Breast epithelium (tissue), 4 donors: ENCODE measurements at regions not wholly inside any gene's neighbourhood (a gene's known extent, or its start where the extent isn't known, plus 50 kb on each side); places are given as distances from the start of the nearest gene placed in this dataset.

Experiments
- DNase-seq, 2 donors: peaks; one replicate each; pipeline ENCODE4 v3.0.0-alpha.2; 2019; ENCODE audit warnings: low spot score in 2 of 2
- H3K27ac ChIP-seq, 2 donors: fragments of 200-600 bp; sonication (generic) in 1 of 2; one replicate each; pipeline ENCODE4 v1.5.1; 2016 to 2019; ENCODE audit warnings: mild to moderate bottlenecking in 1 of 2
- H3K27me3 ChIP-seq, 2 donors: fragments of 200-600 bp; sonication (generic) in 1 of 2; one replicate each; pipeline versions ENCODE4 v1.5.1 to v1.6.0; 2017 to 2019; ENCODE audit warnings: control low read depth in 1 of 2, mild to moderate bottlenecking in 1 of 2
- H3K36me3 ChIP-seq: fragments of 200-600 bp; one replicate; pipeline ENCODE4 v1.5.1; 2019
- H3K4me1 ChIP-seq, 2 donors: fragments of 200-600 bp; sonication (generic); one replicate each; pipeline ENCODE4 v1.5.1; 2016 to 2019; ENCODE audit warnings: control low read depth in 1 of 2
- H3K4me3 ChIP-seq, 3 donors: fragments of 200-600 bp; sonication (generic); 1 replicate in 2 of 3; 2 replicates in 1 of 3; pipeline ENCODE4 v1.5.1; 2016 to 2019; ENCODE audit warnings: mild to moderate bottlenecking in 3 of 3, moderate library complexity in 2 of 3
- H3K9me3 ChIP-seq, 2 donors: fragments of 200-600 bp; sonication (generic) in 1 of 2; one replicate each; pipeline ENCODE4 v1.5.1; 2016 to 2019; ENCODE audit warnings: control low read depth in 1 of 2
- POLR2A ChIP-seq: fragments of 450-650 bp; IDR thresholded peaks from one replicate; pipeline ENCODE4 v1.6.1; 2016; ENCODE audit warnings: antibody characterized with exemption, mild to moderate bottlenecking, moderate library complexity
- POLR2AphosphoS5 ChIP-seq, 3 donors: sonication (generic); formaldehyde crosslinking; IDR thresholded peaks; one replicate each; pipeline ENCODE4 v1.6.1; 2017; ENCODE audit warnings: antibody characterized with exemption in 3 of 3
- intact Hi-C: fragments of 100-400 bp; cut with DNase I; formaldehyde crosslinking; loops from one replicate; pipeline ENCODE4 v1.15.1; 2023; ENCODE audit warnings: low total_unique reads
- TF ChIP-seq, protein P1 (sequence below), 3 donors: fragments of 450-650 bp; IDR thresholded peaks; one replicate each; pipeline ENCODE4 v1.5.1; 2016 to 2017; ENCODE audit warnings: antibody characterized with exemption in 3 of 3, mild to moderate bottlenecking in 3 of 3, moderate library complexity in 3 of 3

GRCh38 chr4:124389591-124389990 lies 322.9 kb downstream of the ANKRD50 start:
- no peak overlapping the region for H3K27ac ChIP-seq
- no peak overlapping the region for H3K4me3 ChIP-seq
- H3K36me3 ChIP-seq = no peaks in the 10 kb centered on the region
- no peaks in the 10 kb centered on the region for H3K27me3 ChIP-seq
- intact Hi-C loops = no loop called here
- H3K9me3 ChIP-seq = no peaks in the 10 kb centered on the region
- no peak for DNase-seq
- H3K4me1 ChIP-seq = no peaks in the 10 kb centered on the region
- TF ChIP-seq, protein P1, sequence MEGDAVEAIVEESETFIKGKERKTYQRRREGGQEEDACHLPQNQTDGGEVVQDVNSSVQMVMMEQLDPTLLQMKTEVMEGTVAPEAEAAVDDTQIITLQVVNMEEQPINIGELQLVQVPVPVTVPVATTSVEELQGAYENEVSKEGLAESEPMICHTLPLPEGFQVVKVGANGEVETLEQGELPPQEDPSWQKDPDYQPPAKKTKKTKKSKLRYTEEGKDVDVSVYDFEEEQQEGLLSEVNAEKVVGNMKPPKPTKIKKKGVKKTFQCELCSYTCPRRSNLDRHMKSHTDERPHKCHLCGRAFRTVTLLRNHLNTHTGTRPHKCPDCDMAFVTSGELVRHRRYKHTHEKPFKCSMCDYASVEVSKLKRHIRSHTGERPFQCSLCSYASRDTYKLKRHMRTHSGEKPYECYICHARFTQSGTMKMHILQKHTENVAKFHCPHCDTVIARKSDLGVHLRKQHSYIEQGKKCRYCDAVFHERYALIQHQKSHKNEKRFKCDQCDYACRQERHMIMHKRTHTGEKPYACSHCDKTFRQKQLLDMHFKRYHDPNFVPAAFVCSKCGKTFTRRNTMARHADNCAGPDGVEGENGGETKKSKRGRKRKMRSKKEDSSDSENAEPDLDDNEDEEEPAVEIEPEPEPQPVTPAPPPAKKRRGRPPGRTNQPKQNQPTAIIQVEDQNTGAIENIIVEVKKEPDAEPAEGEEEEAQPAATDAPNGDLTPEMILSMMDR (IDR thresholded peaks at IDR 0.05) = no peak
- TF ChIP-seq POLR2AphosphoS5 (IDR thresholded peaks at IDR 0.05) = no peak
- no peak for TF ChIP-seq POLR2A

DNA sequence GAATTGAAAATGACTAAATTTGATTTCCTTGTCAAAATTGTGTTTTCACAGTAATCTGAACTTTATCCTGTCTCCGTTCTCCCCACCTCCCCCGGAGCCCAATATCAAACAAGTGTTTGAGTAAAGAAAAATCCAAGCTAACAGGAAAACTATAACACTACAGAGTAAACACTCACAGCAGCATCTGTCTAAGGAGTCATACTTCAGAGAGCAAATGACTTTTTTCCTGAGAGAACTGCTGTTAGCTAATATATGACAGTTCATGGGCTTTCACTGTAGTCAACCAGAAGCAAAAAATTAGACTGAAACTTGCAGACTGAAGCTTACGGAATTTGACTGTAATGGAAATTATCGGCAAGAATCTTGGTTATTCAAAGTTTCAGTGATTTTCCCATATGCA lies 321.7 kb downstream of the ANKRD50 start:
- no peak for TF ChIP-seq POLR2A
- no peak for TF ChIP-seq POLR2AphosphoS5 (IDR thresholded peaks at IDR 0.05)
- TF ChIP-seq, protein P1 (IDR thresholded peaks at IDR 0.05) = no peak
- no peak overlapping the region for H3K27ac ChIP-seq
- intact Hi-C loops = no loop called here

DNA sequence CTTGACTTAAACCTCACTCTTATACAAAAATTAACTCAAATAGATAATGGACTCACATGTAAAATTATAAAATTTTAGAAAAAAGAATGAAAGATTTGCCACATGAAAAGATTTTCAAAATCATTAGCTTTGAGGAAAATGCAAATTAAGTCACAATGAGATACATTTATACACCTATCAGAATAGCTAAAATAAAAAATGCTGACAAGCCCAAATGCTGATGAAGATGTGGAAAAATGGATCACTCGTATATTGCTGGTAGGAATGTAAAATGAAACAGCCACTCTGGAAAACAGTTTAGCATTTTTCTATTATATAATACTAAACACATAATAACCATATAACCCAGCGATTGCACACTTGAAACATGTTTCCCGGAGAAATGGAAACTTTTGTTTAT lies 316.2 kb downstream of the ANKRD50 start:
- no peaks in the 10 kb centered on the region for H3K36me3 ChIP-seq
- DNase-seq = no peak
- H3K27ac ChIP-seq = no peak overlapping the region

More for the DNA sequence above, 321.7 kb downstream of the ANKRD50 start:
- Histone ChIP-seq H3K27me3 (no peaks in the 10 kb centered on the region), H3K4me3 (no peak overlapping the region), H3K36me3 (no peaks in the 10 kb centered on the region), H3K4me1 (no peaks in the 10 kb centered on the region), H3K9me3 (no peaks in the 10 kb centered on the region)
- DNase-seq = no peak

DNA sequence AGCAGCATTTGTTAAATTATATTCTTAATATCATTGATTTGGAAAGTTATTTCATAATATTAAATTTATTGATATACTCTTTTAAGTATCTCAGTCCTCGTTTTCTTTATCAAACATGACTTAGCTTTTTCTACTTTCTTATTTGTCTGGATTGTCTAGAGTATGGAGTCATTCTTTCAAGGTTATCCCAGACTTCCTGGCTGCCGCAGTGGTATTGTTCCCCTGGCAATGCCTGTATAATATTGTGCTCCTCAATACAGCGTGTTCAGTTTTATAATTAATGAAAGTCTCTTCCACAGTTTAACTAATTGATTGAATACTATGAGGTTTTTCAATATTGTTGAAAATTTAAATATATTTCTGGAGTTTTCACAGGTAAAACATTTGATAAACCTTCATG lies 310.9 kb downstream of the ANKRD50 start:
- H3K9me3 ChIP-seq = no peaks in the 10 kb centered on the region
- H3K4me3 ChIP-seq = no peak overlapping the region
- no peak for TF ChIP-seq POLR2A
- TF ChIP-seq, protein P1 (IDR thresholded peaks at IDR 0.05) = no peak
- no peak for TF ChIP-seq POLR2AphosphoS5 (IDR thresholded peaks at IDR 0.05)
- no peak overlapping the region for H3K27ac ChIP-seq
- H3K36me3 ChIP-seq = no peaks in the 10 kb centered on the region
- DNase-seq = no peak
- intact Hi-C loops = no loop called here
- H3K27me3 ChIP-seq = no peaks in the 10 kb centered on the region
- no peaks in the 10 kb centered on the region for H3K4me1 ChIP-seq

More for the DNA sequence above, 316.2 kb downstream of the ANKRD50 start:
- no peaks in the 10 kb centered on the region for H3K27me3 ChIP-seq
- TF ChIP-seq POLR2A = no peak
- TF ChIP-seq, protein P1 (IDR thresholded peaks at IDR 0.05) = no peak
- no peak for TF ChIP-seq POLR2AphosphoS5 (IDR thresholded peaks at IDR 0.05)
- H3K4me1 ChIP-seq = no peaks in the 10 kb centered on the region
- intact Hi-C loops = no loop called here
- H3K4me3 ChIP-seq = no peak overlapping the region
- no peaks in the 10 kb centered on the region for H3K9me3 ChIP-seq

GRCh38 chr4:124409044-124409443 lies 303.5 kb downstream of the ANKRD50 start:
- no peak for DNase-seq
- TF ChIP-seq, protein P1 (IDR thresholded peaks at IDR 0.05) = no peak
- TF ChIP-seq POLR2A = no peak
- TF ChIP-seq POLR2AphosphoS5 (IDR thresholded peaks at IDR 0.05) = no peak
- intact Hi-C loops = no loop called here
- H3K36me3 ChIP-seq = no peaks in the 10 kb centered on the region
- no peak overlapping the region for H3K4me3 ChIP-seq
- no peak overlapping the region for H3K27ac ChIP-seq
- H3K9me3 ChIP-seq = no peaks in the 10 kb centered on the region
- H3K4me1 ChIP-seq = no peaks in the 10 kb centered on the region
- H3K27me3 ChIP-seq = no peaks in the 10 kb centered on the region
